Tibial nerve (tissue), 3 donors: ENCODE measurements at regions not wholly inside any gene's neighbourhood (a gene's known extent, or its start where the extent isn't known, plus 50 kb on each side); places are given as distances from the start of the nearest gene placed in this dataset.

ENCODE experiments used
- POLR2A ChIP-seq, 2 donors: fragments of 450-650 bp; IDR thresholded peaks; one replicate each; pipeline ENCODE4 v1.6.1; 2017; ENCODE audit warnings: antibody characterized with exemption in 2 of 2, mild to moderate bottlenecking in 2 of 2, moderate library complexity in 2 of 2
- TF ChIP-seq, protein P1 (sequence below), 5 experiments: fragments of 200-600 bp in 3 of 5; fragments of 450-650 bp in 2 of 5; sonication (generic) in 3 of 5; IDR thresholded peaks; one replicate each; pipeline ENCODE4 v1.5.1; 2016 to 2019; ENCODE audit warnings: antibody characterized with exemption in 5 of 5, mild to moderate bottlenecking in 3 of 5, moderate library complexity in 2 of 5

DNA sequence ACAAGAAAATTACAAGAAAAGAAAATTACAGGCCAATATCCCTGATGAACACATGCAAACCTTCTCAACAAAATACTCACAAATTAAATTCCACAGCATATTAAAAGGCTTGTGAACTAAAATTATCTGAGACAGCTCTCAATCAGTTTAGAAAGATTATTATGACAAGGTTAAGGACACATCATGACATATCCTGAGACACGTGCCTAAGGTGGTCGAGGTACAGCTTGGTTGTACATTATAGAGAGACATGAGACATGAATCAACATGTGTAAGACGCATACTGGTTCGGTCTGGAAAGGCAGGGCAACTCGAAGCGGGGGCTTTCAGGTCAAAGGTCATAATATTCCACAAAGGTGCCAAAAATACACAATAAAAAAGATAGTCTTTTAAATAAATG lies 598.3 kb upstream of the REG3G start:
- TF ChIP-seq, protein P1, sequence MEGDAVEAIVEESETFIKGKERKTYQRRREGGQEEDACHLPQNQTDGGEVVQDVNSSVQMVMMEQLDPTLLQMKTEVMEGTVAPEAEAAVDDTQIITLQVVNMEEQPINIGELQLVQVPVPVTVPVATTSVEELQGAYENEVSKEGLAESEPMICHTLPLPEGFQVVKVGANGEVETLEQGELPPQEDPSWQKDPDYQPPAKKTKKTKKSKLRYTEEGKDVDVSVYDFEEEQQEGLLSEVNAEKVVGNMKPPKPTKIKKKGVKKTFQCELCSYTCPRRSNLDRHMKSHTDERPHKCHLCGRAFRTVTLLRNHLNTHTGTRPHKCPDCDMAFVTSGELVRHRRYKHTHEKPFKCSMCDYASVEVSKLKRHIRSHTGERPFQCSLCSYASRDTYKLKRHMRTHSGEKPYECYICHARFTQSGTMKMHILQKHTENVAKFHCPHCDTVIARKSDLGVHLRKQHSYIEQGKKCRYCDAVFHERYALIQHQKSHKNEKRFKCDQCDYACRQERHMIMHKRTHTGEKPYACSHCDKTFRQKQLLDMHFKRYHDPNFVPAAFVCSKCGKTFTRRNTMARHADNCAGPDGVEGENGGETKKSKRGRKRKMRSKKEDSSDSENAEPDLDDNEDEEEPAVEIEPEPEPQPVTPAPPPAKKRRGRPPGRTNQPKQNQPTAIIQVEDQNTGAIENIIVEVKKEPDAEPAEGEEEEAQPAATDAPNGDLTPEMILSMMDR (IDR thresholded peaks at IDR 0.05) = no peak
- no peak for TF ChIP-seq POLR2A (IDR thresholded peaks at IDR 0.05)
